Dendritic cell treated with granulocyte-macrophage colony-stimulating factor and Interleukin-4, amounts not matched to agents 40 ng/mL and 50 ng/mL, for 4 days (primary cell): ENCODE measurements at regions not wholly inside any gene's neighbourhood (a gene's known extent, or its start where the extent isn't known, plus 50 kb on each side); places are given as distances from the start of the nearest gene placed in this dataset.

Source experiments
- H3K27ac Mint-ChIP-seq: one replicate; pipeline ENCODE4 v1.8.0; 2022; ENCODE audit warnings: mild to moderate bottlenecking, mixed read lengths
- H3K27me3 Mint-ChIP-seq: one replicate; pipeline ENCODE4 v1.8.0; 2022; ENCODE audit warnings: mild to moderate bottlenecking, mixed read lengths
- H3K36me3 Mint-ChIP-seq: one replicate; pipeline ENCODE4 v1.8.0; 2022; ENCODE audit warnings: low read depth, mixed read lengths
- H3K4me1 Mint-ChIP-seq: one replicate; pipeline ENCODE4 v1.8.0; 2022; ENCODE audit warnings: low read depth, mixed read lengths
- H3K4me3 Mint-ChIP-seq: one replicate; pipeline ENCODE4 v1.8.0; 2022; ENCODE audit warnings: mild to moderate bottlenecking, moderate library complexity, mixed read lengths
- H3K9me3 Mint-ChIP-seq: one replicate; pipeline ENCODE4 v1.8.0; 2022; ENCODE audit warnings: mixed read lengths
- intact Hi-C: fragments of 100-400 bp; cut with micrococcal nuclease; formaldehyde crosslinking; loops from one replicate; pipeline ENCODE4 v1.15.0; 2022

DNA sequence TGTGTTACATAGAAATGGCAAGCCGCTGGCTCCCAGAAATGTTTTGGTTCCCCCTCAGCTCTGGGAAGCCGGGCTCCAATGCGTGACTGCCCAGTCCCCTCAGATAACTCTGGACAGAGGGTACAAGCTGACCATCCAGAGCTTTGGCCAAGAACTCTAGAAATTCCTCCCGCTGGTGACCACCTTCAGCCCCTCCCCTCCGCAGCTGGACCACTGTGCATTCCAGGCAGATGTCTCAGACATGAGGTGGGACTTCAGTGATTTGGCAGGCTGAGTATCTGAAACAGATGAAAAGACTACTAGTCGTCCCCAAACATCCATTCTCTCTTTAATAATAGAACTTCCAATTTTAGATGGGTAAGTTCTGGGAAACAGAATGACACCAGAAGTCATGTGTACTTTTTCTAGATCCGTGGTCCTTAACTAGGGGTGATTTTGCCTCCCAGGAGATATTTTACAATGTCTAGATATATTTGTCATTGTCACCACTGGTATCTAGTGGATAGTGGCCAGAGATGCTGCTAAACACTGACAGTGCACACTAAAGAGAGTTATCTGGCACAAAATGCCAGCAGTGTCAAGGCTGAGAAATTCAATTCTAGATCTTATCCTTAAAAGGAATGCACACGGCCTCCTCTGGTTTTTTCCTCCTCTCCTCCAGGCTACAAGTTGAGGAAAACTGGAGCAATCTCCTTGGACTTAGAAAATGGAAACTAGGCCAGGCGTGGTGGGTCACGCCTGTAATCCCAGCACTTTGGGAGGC lies 294.3 kb downstream of the SRBD1 start:
- no peaks in the 10 kb centered on the region for H3K4me1 Mint-ChIP-seq
- H3K27me3 Mint-ChIP-seq, result peaks cover 2% of the 10 kb centered on the region
- H3K9me3 Mint-ChIP-seq, result no peaks in the 10 kb centered on the region
- intact Hi-C loops, result no loop called here
- H3K27ac Mint-ChIP-seq, result no peak overlapping the region
- no peaks in the 10 kb centered on the region for H3K36me3 Mint-ChIP-seq
- H3K4me3 Mint-ChIP-seq, result no peak overlapping the region

GRCh38 chr2:45315861-45316260 lies 295.2 kb downstream of the SRBD1 start:
- H3K9me3 Mint-ChIP-seq, result no peaks in the 10 kb centered on the region
- H3K4me3 Mint-ChIP-seq, result no peak overlapping the region
- intact Hi-C loops, result no loop called here
- H3K27ac Mint-ChIP-seq, result no peak overlapping the region
- H3K36me3 Mint-ChIP-seq, result no peaks in the 10 kb centered on the region
- peaks cover 3% of the 10 kb centered on the region for H3K27me3 Mint-ChIP-seq
- H3K4me1 Mint-ChIP-seq, result no peaks in the 10 kb centered on the region

DNA sequence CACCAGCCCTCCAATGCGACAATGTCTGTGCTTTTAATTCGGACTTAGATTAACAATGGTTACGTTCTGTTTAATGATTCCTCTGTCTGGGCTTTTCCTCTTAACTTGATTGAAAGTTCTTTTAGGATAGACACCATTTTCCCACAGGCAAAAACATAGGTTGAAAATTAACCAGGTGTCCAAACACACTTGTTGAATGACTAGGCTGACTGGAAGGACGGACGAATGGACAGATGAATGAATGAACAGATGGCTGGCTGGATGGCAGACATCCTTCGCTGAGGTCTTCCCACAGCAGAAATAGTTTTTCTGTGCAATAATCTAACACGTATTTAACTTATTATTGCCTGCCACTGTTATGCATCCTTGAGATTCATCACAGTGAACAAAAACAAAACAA lies 298.8 kb downstream of the SRBD1 start:
- peaks cover 3% of the 10 kb centered on the region for H3K27me3 Mint-ChIP-seq
- intact Hi-C loops, result no loop called here
- H3K4me1 Mint-ChIP-seq, result no peaks in the 10 kb centered on the region
- H3K9me3 Mint-ChIP-seq, result no peaks in the 10 kb centered on the region
- no peak overlapping the region for H3K4me3 Mint-ChIP-seq
- no peaks in the 10 kb centered on the region for H3K36me3 Mint-ChIP-seq
- H3K27ac Mint-ChIP-seq, result no peak overlapping the region

- intact Hi-C loops, result no loop called here
- Mint-ChIP-seq H3K36me3 (no peaks in the 10 kb centered on the region), H3K27ac (no peak overlapping the region), H3K4me3 (no peak overlapping the region), H3K4me1 (no peaks in the 10 kb centered on the region), H3K9me3 (no peaks in the 10 kb centered on the region), H3K27me3 (peaks cover 3% of the 10 kb centered on the region)
These were observed 299.5 kb downstream of the SRBD1 start for GRCh38 chr2:45311559-45311958.

DNA sequence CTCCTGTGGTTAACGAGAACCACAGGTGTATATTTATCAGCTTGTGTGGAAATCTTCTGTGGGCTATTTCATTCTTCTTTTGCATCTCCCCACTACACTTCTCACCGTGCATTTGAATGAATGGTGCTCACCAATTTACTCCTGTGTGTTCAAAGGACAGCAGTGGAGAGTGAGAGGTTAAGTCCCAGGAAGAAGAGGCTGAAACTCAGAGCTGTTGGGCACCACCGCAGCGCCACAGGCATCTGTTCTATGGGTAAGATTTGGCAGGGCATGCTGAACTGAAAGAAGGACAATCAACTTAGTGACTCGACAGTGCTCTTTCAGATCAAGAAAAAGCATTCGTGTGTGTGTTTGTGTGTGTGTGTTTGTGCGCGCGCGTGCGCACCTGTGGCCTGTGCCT lies 297.9 kb upstream of the SIX2 start:
- intact Hi-C loops, result no loop called here
- no peak overlapping the region for H3K4me3 Mint-ChIP-seq
- no peaks in the 10 kb centered on the region for H3K36me3 Mint-ChIP-seq
- H3K4me1 Mint-ChIP-seq, result no peaks in the 10 kb centered on the region
- H3K9me3 Mint-ChIP-seq, result no peaks in the 10 kb centered on the region
- H3K27me3 Mint-ChIP-seq, result peaks cover 5% of the 10 kb centered on the region
- no peak overlapping the region for H3K27ac Mint-ChIP-seq

GRCh38 chr2:45305599-45305998 lies 296.3 kb upstream of the SIX2 start:
- Mint-ChIP-seq H3K27me3 (peaks cover 5% of the 10 kb centered on the region), H3K27ac (no peak overlapping the region), H3K9me3 (no peaks in the 10 kb centered on the region), H3K36me3 (no peaks in the 10 kb centered on the region), H3K4me1 (no peaks in the 10 kb centered on the region), H3K4me3 (no peak overlapping the region)
- intact Hi-C loops, result no loop called here

- no peak overlapping the region for H3K4me3 Mint-ChIP-seq
These were observed 294.4 kb upstream of the SIX2 start for GRCh38 chr2:45303417-45304202.

DNA sequence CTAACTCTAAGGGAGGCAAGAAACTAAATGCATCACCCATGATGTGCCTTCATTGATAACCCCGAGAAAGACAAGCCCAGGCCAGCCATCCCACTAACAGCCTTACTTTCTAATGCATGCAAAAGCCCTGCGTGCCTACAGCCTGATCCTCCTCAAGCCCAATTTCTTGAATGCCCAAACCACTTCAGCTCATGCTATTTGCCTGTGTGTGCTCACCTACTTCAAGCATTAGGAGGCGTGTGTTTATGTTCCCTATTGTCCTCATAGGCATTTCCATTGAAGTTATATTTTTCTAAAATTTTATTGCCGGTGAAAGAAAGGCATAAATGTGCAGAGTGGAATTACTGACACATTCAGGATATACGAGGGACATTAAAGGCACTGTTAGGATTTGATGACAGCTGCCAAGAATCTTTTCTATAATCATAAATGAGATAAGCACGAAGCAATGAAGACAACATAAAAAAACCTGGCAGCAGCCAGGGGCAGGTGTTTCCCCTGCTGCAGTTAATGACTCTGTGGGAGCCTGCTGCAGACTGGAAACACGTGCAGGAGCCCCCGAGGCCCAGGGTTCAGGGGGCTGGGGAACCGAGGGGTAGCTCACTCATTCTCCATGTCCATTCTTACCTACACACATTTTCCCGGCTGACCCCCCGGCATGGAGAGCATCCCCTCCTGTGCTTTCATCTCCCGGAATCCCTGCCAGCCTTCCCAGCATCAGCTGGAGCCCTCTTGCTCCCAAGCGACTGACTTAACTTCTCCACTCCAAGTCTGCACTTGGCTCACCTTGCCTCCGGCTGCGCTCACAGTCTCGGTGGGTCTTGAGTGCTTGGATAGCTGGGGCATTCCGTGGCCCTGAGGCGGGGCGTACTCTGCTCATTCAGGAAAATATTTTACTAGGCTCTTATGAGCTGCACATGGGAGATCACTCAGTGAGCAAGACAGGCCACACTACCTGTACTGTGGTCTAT lies 292.3 kb upstream of the SIX2 start:
- no peaks in the 10 kb centered on the region for H3K4me1 Mint-ChIP-seq

More at GRCh38 chr2:45303417-45304202, 294.4 kb upstream of the SIX2 start:
- Mint-ChIP-seq H3K9me3 (no peaks in the 10 kb centered on the region), H3K27me3 (peaks cover 5% of the 10 kb centered on the region), H3K27ac (no peak overlapping the region), H3K4me1 (no peaks in the 10 kb centered on the region), H3K36me3 (no peaks in the 10 kb centered on the region)
- intact Hi-C loops, result no loop called here

DNA sequence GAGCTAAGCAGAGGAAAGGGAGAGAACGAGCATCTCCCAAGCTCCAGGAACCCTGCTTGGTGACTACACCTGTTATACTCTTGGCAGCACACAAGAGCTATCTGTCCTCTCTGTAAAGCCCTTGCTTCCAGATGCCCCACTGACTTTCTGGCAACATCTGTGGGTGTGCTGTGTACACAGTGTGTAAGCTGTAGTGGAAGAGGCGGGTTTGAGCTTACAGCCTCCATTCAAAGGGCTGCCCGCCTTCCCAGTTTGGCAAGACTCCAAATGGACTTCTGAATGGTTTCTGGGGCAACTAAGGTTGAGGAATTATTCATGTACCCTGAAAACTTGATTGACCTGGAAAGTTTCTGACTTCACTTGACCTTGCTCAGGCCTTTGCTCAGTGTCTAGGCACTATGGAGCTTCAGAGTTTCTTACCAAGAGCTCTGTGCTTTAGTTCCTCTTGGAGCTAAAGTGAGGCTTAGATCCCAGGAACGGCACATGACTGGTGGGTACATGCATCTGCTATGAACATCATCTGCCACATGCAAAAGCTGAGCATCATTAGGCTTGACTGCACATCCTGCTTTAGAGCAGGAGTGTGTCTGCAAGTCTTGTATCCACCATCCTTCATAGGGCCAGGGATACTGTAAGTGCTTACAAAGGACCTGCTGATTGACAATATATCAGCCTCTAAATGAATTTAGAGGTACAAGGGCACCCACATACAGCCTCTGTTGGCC lies 290.9 kb upstream of the SIX2 start:
- Mint-ChIP-seq H3K27ac (no peak overlapping the region), H3K9me3 (no peaks in the 10 kb centered on the region), H3K36me3 (no peaks in the 10 kb centered on the region), H3K4me3 (no peak overlapping the region), H3K27me3 (peaks cover 10% of the 10 kb centered on the region), H3K4me1 (no peaks in the 10 kb centered on the region)
- intact Hi-C loops, result no loop called here

More for the DNA sequence above, 292.3 kb upstream of the SIX2 start:
- H3K4me3 Mint-ChIP-seq, result no peak overlapping the region
- no peaks in the 10 kb centered on the region for H3K9me3 Mint-ChIP-seq
- no peaks in the 10 kb centered on the region for H3K36me3 Mint-ChIP-seq
- intact Hi-C loops, result no loop called here
- no peak overlapping the region for H3K27ac Mint-ChIP-seq
- peaks cover 7% of the 10 kb centered on the region for H3K27me3 Mint-ChIP-seq

GRCh38 chr2:45299361-45299760 lies 290.1 kb upstream of the SIX2 start:
- H3K4me1 Mint-ChIP-seq, result no peaks in the 10 kb centered on the region
- no peaks in the 10 kb centered on the region for H3K36me3 Mint-ChIP-seq
- intact Hi-C loops, result no loop called here
- H3K9me3 Mint-ChIP-seq, result no peaks in the 10 kb centered on the region
- H3K27me3 Mint-ChIP-seq, result peaks cover 10% of the 10 kb centered on the region
- no peak overlapping the region for H3K4me3 Mint-ChIP-seq
- H3K27ac Mint-ChIP-seq, result no peak overlapping the region

DNA sequence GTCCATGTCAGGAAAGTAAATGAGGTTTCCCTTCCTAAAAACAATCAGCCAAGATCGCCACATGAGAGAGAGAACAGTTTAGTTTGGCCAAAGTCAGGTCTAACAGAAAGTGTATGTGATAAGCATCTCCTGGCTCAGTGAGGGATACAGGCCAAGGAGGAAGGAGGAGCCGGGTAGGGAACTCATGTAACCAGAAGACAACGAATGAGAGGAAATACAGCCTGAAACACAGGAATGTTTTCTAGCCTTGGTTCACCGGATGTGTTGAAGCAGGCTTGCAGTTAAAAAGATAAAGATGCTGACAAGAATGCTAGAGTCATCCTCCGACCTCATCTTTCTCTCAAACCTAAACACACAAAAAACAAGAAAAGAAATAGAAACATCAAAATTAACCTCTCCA lies 283.9 kb upstream of the SIX2 start:
- peaks cover 11% of the 10 kb centered on the region for H3K27me3 Mint-ChIP-seq
- intact Hi-C loops, result no loop called here
- no peak overlapping the region for H3K27ac Mint-ChIP-seq
- H3K36me3 Mint-ChIP-seq, result no peaks in the 10 kb centered on the region
- no peaks in the 10 kb centered on the region for H3K9me3 Mint-ChIP-seq
- H3K4me3 Mint-ChIP-seq, result no peak overlapping the region
- H3K4me1 Mint-ChIP-seq, result no peaks in the 10 kb centered on the region

- Mint-ChIP-seq H3K27ac (no peak overlapping the region), H3K9me3 (no peaks in the 10 kb centered on the region), H3K27me3 (peaks cover 13% of the 10 kb centered on the region), H3K4me1 (no peaks in the 10 kb centered on the region), H3K4me3 (no peak overlapping the region), H3K36me3 (no peaks in the 10 kb centered on the region)
- intact Hi-C loops, result no loop called here
These were observed 282.0 kb upstream of the SIX2 start for GRCh38 chr2:45291296-45291701.

DNA sequence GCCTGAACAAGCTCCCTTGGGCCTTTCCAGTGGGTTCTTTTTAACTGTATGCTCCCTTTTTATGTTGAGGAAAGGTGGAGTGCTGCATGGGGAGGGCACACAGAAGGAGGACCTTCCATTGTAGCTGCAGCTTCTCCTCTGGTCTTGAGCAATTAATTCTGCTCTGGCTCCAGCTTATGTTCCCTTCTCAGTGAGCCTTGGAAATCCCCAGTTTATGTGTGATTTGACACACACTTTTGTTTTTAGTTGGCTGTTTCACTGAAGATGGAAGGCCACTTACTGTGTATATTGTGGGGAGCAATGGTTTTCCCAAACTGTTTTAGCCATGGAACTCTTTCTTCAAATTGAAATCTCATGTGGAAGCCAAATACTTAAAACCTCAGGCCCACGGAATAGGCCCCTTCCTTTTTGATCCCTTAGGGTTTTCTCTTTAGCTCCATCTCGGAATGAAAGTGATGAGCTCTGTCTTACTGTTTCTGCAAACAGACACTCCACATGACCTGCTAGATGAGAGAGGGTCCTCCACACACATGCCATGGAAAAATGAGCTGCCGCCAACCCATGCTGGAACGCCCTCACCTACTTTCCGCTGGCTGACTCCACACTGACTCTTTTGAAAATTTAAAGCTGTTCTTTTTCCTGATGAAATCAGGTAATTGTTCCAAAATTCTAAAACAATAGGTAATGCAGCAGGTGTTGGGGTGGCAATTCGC lies 280.9 kb upstream of the SIX2 start:
- Mint-ChIP-seq H3K4me1 (no peaks in the 10 kb centered on the region), H3K9me3 (no peaks in the 10 kb centered on the region), H3K4me3 (no peak overlapping the region), H3K36me3 (no peaks in the 10 kb centered on the region), H3K27ac (no peak overlapping the region), H3K27me3 (peaks cover 15% of the 10 kb centered on the region)
- intact Hi-C loops, result no loop called here
